SK-N-SH (cell line): ENCODE measurements at regions not wholly inside any gene's neighbourhood (a gene's known extent, or its start where the extent isn't known, plus 50 kb on each side); places are given as distances from the start of the nearest gene placed in this dataset.

Experiments used
- CTCF ChIA-PET: fragments of 300-600, 350-600 bp; formaldehyde crosslinking; extraction: SDS; loops from one replicate; lab custom pipeline; 2021; lab: Yijun Ruan, JAX
- POLR2A ChIA-PET: fragments of 350-600 bp; sonication (Branson Sonifier 250); formaldehyde crosslinking; extraction: SDS; loops from one replicate; lab custom pipeline; 2020; ENCODE audit warnings: antibody characterized with exemption, inconsistent platforms; lab: Yijun Ruan, JAX
- DNase-seq: peaks from one replicate; pipeline ENCODE4 v3.0.0; 2012
- H2AFZ ChIP-seq: fragments of 200-600 bp; sonication (generic); 2 replicates; pipeline ENCODE4 v1.8.1; 2016; ENCODE audit warnings: antibody characterized with exemption, mild to moderate bottlenecking, low read depth
- H3F3A ChIP-seq: fragments of 200-600 bp; sonication (generic); replicated peaks from 2 replicates; pipeline ENCODE3; 2016; ENCODE audit warnings: antibody characterized with exemption, mild to moderate bottlenecking; ENCODE audit not compliant: insufficient read depth
- H3K27ac ChIP-seq, 2 experiments: fragments of 200-500 bp in 1 of 2; fragments of 200-600 bp in 1 of 2; sonication (Bioruptor generic) in 1 of 2; sonication (generic), shearing (Covaris generic) in 1 of 2; 2 replicates each; pipeline versions ENCODE4 v1.5.1 to v1.6.1; 2014 to 2016; ENCODE audit warnings: low read depth in 2 of 2, inconsistent platforms in 1 of 2, low read length in 1 of 2, mild to moderate bottlenecking in 1 of 2, mixed read lengths in 1 of 2
- H3K27me3 ChIP-seq: fragments of 200-600 bp; sonication (generic), shearing (Covaris generic); 2 replicates; pipeline ENCODE4 v1.6.1; 2016; ENCODE audit warnings: mixed run types; ENCODE audit not compliant: insufficient read depth
- H3K36me3 ChIP-seq, 2 experiments: fragments of 200-500 bp in 1 of 2; fragments of 200-600 bp in 1 of 2; sonication (Bioruptor generic) in 1 of 2; sonication (generic) in 1 of 2; replicated peaks in 1 of 2; 2 replicates each; pipeline versions ENCODE3 to v1.5.1; 2014 to 2016; ENCODE audit warnings: low read length in 1 of 2, mild to moderate bottlenecking in 1 of 2; ENCODE audit not compliant: insufficient read depth in 2 of 2, control insufficient read depth in 1 of 2
- H3K4me1 ChIP-seq, 2 experiments: fragments of 200-500 bp in 1 of 2; fragments of 200-600 bp in 1 of 2; sonication (Bioruptor generic) in 1 of 2; sonication (generic), shearing (Covaris generic) in 1 of 2; 2 replicates each; pipeline versions ENCODE4 v1.5.1 to v1.6.1; 2014 to 2016; ENCODE audit warnings: low read depth in 1 of 2, low read length in 1 of 2, mixed run types in 1 of 2; ENCODE audit not compliant: insufficient read depth in 2 of 2, control insufficient read depth in 1 of 2
- H3K4me2 ChIP-seq: fragments of 200-600 bp; sonication (generic), shearing (Covaris generic); 2 replicates; pipeline ENCODE4 v1.6.1; 2017; ENCODE audit warnings: mixed run types
- H3K4me3 ChIP-seq, 2 experiments: fragments of 200-500 bp in 1 of 2; fragments of 200-600 bp in 1 of 2; sonication (Bioruptor generic) in 1 of 2; sonication (generic), shearing (Covaris generic) in 1 of 2; 2 replicates each; pipeline versions ENCODE4 v1.5.1 to v1.8.1; 2014 to 2016; ENCODE audit warnings: low read depth in 2 of 2, inconsistent platforms in 1 of 2, low read length in 1 of 2, mild to moderate bottlenecking in 1 of 2, mixed read lengths in 1 of 2, moderate library complexity in 1 of 2
- H3K79me2 ChIP-seq: fragments of 200-600 bp; sonication (generic); 2 replicates; pipeline ENCODE4 v1.8.1; 2017; ENCODE audit warnings: mild to moderate bottlenecking; ENCODE audit not compliant: insufficient read depth
- H3K9ac ChIP-seq: fragments of 200-600 bp; sonication (generic); 2 replicates; pipeline ENCODE4 v1.6.1; 2017; ENCODE audit warnings: mixed run types
- H3K9me2 ChIP-seq: fragments of 200-600 bp; sonication (generic); 2 replicates; pipeline ENCODE4 v1.6.1; 2017; ENCODE audit warnings: mixed run types
- H3K9me3 ChIP-seq: fragments of 200-600 bp; sonication (generic); 2 replicates; pipeline ENCODE4 v1.6.1; 2017; ENCODE audit warnings: mixed run types, mild to moderate bottlenecking, moderate library complexity
- H4K20me1 ChIP-seq: fragments of 200-600 bp; sonication (generic); 2 replicates; pipeline ENCODE4 v1.6.1; 2017; ENCODE audit warnings: mild to moderate bottlenecking, mixed run types; ENCODE audit not compliant: insufficient read depth
- CHD2 ChIP-seq: fragments of 150-350 bp; IDR thresholded peaks from 2 replicates; pipeline ENCODE4 v1.6.1; 2018; ENCODE audit warnings: low read length; ENCODE audit not compliant: partially characterized antibody
- EP300 ChIP-seq, 2 experiments: IDR thresholded peaks; 2 replicates each; pipeline versions ENCODE4 v1.4.0 to v1.6.1; 2012; ENCODE audit warnings: borderline replicate concordance in 1 of 2, low read depth in 1 of 2, low read length in 1 of 2
- EZH2phosphoT487 ChIP-seq: fragments of 200-600 bp; sonication (generic); IDR thresholded peaks from 2 replicates; pipeline ENCODE4 v1.6.1; 2017; ENCODE audit warnings: low read depth, mixed run types, mild to moderate bottlenecking, antibody characterized with exemption, moderate library complexity, borderline replicate concordance
- FOSL2 ChIP-seq: IDR thresholded peaks from 2 replicates; pipeline ENCODE4 v1.4.0; 2012; ENCODE audit warnings: low read depth, mild to moderate bottlenecking, moderate library complexity, borderline replicate concordance
- FOXJ3 ChIP-seq: sonication (generic); formaldehyde crosslinking; IDR thresholded peaks from 2 replicates; pipeline ENCODE4 v1.5.1; 2020; ENCODE audit warnings: mild to moderate bottlenecking, missing genetic modification reagents
- FOXM1 ChIP-seq: IDR thresholded peaks from 2 replicates; pipeline ENCODE4 v1.4.0; 2012; ENCODE audit warnings: low read depth, mild to moderate bottlenecking
- GABPA ChIP-seq: IDR thresholded peaks from 2 replicates; pipeline ENCODE4 v1.4.0; 2012; ENCODE audit warnings: low read depth, mild to moderate bottlenecking
- IRF3 ChIP-seq: fragments of 150-350 bp; IDR thresholded peaks from 2 replicates; pipeline ENCODE4 v1.6.1; 2016; ENCODE audit warnings: mild to moderate bottlenecking, low read depth, low read length
- MAX ChIP-seq: IDR thresholded peaks from 2 replicates; pipeline ENCODE4 v1.4.0; 2012; ENCODE audit warnings: low read depth
- POLR2AphosphoS5 ChIP-seq: IDR thresholded peaks from 2 replicates; pipeline ENCODE4 v1.6.1; 2012; ENCODE audit warnings: low read depth, low read length
- RAD21 ChIP-seq: IDR thresholded peaks from 2 replicates; pipeline ENCODE4 v1.6.1; 2012; ENCODE audit warnings: mild to moderate bottlenecking, low read length
- RCOR1 ChIP-seq: fragments of 150-350 bp; IDR thresholded peaks from 2 replicates; pipeline ENCODE4 v1.6.1; 2017; ENCODE audit warnings: antibody characterized with exemption, low read length
- REST ChIP-seq: IDR thresholded peaks from 2 replicates; pipeline ENCODE4 v1.6.1; 2012; ENCODE audit warnings: mild to moderate bottlenecking, low read depth, low read length, moderate library complexity
- RFX5 ChIP-seq: IDR thresholded peaks from 2 replicates; pipeline ENCODE4 v1.6.1; 2012; ENCODE audit warnings: mild to moderate bottlenecking, improper control_type of control experiment, low read length
- RXRA ChIP-seq: IDR thresholded peaks from 2 replicates; pipeline ENCODE4 v1.4.0; 2012; ENCODE audit warnings: low read depth, mild to moderate bottlenecking, borderline replicate concordance
- SMC3 ChIP-seq: IDR thresholded peaks from 2 replicates; pipeline ENCODE4 v1.6.1; 2012; ENCODE audit warnings: low read depth, low read length, improper control_type of control experiment
- TCF12 ChIP-seq: IDR thresholded peaks from 2 replicates; pipeline ENCODE4 v1.4.0; 2012
- TEAD4 ChIP-seq: IDR thresholded peaks from 2 replicates; pipeline ENCODE4 v1.4.0; 2012; ENCODE audit warnings: mild to moderate bottlenecking, borderline replicate concordance; ENCODE audit not compliant: insufficient read depth
- WGBS: methylation state at CpG from one replicate; pipeline ENCODE4 v1.1.6; 2017; ENCODE audit warnings: low lambda C conversion rate; 5-methylcytosine and 5-hydroxymethylcytosine counted together
- TF ChIP-seq, protein P1 (sequence below): IDR thresholded peaks from 2 replicates; pipeline ENCODE4; 2012

DNA sequence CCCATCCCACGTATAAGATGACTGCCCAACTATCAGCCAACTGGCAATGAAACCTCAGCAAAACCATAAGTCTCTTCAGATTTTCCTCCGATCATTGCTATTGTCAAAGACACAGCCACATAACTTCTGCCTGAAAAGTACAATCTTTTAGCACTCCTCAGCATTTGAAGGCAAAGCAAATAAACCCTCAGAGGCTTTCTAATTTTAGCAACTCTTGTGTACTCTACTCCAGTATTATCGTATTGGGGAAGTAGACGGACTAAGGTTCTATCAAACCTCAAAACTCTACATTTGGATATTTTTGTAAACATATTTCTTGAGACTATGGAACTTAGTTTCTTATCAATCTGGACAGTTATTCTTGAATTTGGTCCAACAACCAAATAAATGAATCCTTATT lies 1206.2 kb upstream of the NCAM2 start:
- CTCF ChIA-PET, result no interaction called here
- Histone ChIP-seq H3K9me3 (no peaks in the 10 kb centered on the region), H3F3A (no peaks in the 10 kb centered on the region), H3K4me3 (no peak overlapping the region), H3K36me3 (no peaks in the 10 kb centered on the region), H3K27me3 (no peaks in the 10 kb centered on the region), H3K4me2 (no peak overlapping the region), H3K4me1 (no peaks in the 10 kb centered on the region), H3K9me2 (no peaks in the 10 kb centered on the region), H2AFZ (no peak overlapping the region), H3K79me2 (no peaks in the 10 kb centered on the region), H3K27ac (no peak overlapping the region), H4K20me1 (no peaks in the 10 kb centered on the region), H3K9ac (no peak overlapping the region)
- DNase-seq, result no peak
- TF ChIP-seq POLR2AphosphoS5, result no peak
- TF ChIP-seq RXRA, result no peak
- no peak for TF ChIP-seq IRF3
- no peak for TF ChIP-seq FOSL2
- no peak for TF ChIP-seq RCOR1
- TF ChIP-seq FOXM1, result no peak
- no peak for TF ChIP-seq EZH2phosphoT487
- no peak for TF ChIP-seq SMC3
- TF ChIP-seq TCF12, result no peak
- TF ChIP-seq TEAD4, result no peak
- no peak for TF ChIP-seq RAD21
- TF ChIP-seq CHD2, result no peak
- TF ChIP-seq EP300 (IDR thresholded peaks at IDR 0.05; ENCODE audit: borderline replicate concordance in 1 of 2, low read depth in 1 of 2, low read length in 1 of 2), result no peak
- no peak for TF ChIP-seq RFX5
- no peak for TF ChIP-seq MAX
- TF ChIP-seq, protein P1, sequence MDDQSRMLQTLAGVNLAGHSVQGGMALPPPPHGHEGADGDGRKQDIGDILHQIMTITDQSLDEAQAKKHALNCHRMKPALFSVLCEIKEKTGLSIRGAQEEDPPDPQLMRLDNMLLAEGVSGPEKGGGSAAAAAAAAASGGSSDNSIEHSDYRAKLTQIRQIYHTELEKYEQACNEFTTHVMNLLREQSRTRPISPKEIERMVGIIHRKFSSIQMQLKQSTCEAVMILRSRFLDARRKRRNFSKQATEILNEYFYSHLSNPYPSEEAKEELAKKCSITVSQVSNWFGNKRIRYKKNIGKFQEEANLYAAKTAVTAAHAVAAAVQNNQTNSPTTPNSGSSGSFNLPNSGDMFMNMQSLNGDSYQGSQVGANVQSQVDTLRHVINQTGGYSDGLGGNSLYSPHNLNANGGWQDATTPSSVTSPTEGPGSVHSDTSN, result no peak
- TF ChIP-seq GABPA, result no peak
- no peak for TF ChIP-seq FOXJ3 (CRISPR knock-in tag)
- no peak for TF ChIP-seq REST
- POLR2A ChIA-PET, result no interaction called here
- 31% methylated on average over 4 of the region's 4 CpGs for WGBS
